Esophagus muscularis mucosa (tissue), 4 donors: ENCODE measurements at regions not wholly inside any gene's neighbourhood (a gene's known extent, or its start where the extent isn't known, plus 50 kb on each side); places are given as distances from the start of the nearest gene placed in this dataset.
"Not testable (repeated sequence)": the region's sequence is repeated elsewhere in the genome, so short reads cannot be mapped to it uniquely, and the experiment has no call there.

Experiments used
- DNase-seq: peaks from one replicate; pipeline ENCODE4 v3.0.0-alpha.2; 2017; ENCODE audit errors: extremely low spot score
- H3K27ac ChIP-seq, 4 donors: fragments of 200-600 bp; sonication (generic); replicated peaks in 1 of 4; 1 replicate in 3 of 4; 2 replicates in 1 of 4; pipeline ENCODE4 v1.5.1; 2016 to 2019; ENCODE audit warnings: mild to moderate bottlenecking in 1 of 4
- H3K27me3 ChIP-seq, 4 donors: fragments of 200-600 bp; sonication (generic); one replicate each; pipeline versions ENCODE4 v1.5.1 to v1.6.0; 2016 to 2019
- H3K36me3 ChIP-seq, 4 donors: fragments of 200-600 bp; sonication (generic); one replicate each; pipeline ENCODE4 v1.5.1; 2016 to 2019
- H3K4me1 ChIP-seq, 4 donors: fragments of 200-600 bp; sonication (generic); one replicate each; pipeline ENCODE4 v1.5.1; 2016 to 2019
- H3K4me3 ChIP-seq, 4 donors: fragments of 200-600 bp; sonication (generic); 1 replicate in 2 of 4; 2 replicates in 2 of 4; pipeline ENCODE4 v1.5.1; 2016 to 2019; ENCODE audit warnings: mild to moderate bottlenecking in 4 of 4, moderate library complexity in 1 of 4
- H3K9me3 ChIP-seq, 4 donors: fragments of 200-600 bp; sonication (generic); 1 replicate in 3 of 4; 2 replicates in 1 of 4; pipeline ENCODE4 v1.5.1; 2016 to 2019
- CTCF ChIP-seq, 3 experiments: fragments of 200-600 bp in 2 of 3; fragments of 450-650 bp in 1 of 3; sonication (generic) in 2 of 3; IDR thresholded peaks; one replicate each; pipeline ENCODE4 v1.5.1; 2017 to 2019; ENCODE audit warnings: antibody characterized with exemption in 3 of 3, mild to moderate bottlenecking in 2 of 3, moderate library complexity in 1 of 3
- EP300 ChIP-seq: sonication (generic); formaldehyde crosslinking; IDR thresholded peaks from one replicate; pipeline ENCODE4 v1.6.1; 2017; ENCODE audit warnings: antibody characterized with exemption
- POLR2A ChIP-seq: fragments of 450-650 bp; IDR thresholded peaks from one replicate; pipeline ENCODE4 v1.6.1; 2017; ENCODE audit warnings: antibody characterized with exemption, moderate library complexity, mild to moderate bottlenecking, low read depth
- POLR2AphosphoS5 ChIP-seq, 2 donors: sonication (generic); formaldehyde crosslinking; IDR thresholded peaks; one replicate each; pipeline ENCODE4 v1.6.1; 2017; ENCODE audit warnings: antibody characterized with exemption in 2 of 2
- WGBS: methylation state at CpG from one replicate; pipeline ENCODE4 v1.1.5; 2018; 5-methylcytosine and 5-hydroxymethylcytosine counted together
- intact Hi-C: fragments of 100-400 bp; cut with DNase I; formaldehyde crosslinking; loops from one replicate; pipeline ENCODE4 v1.15.1; 2023

GRCh38 chr5:40137223-40137622 lies 542.5 kb upstream of the PTGER4 start:
- no peak for TF ChIP-seq EP300
- TF ChIP-seq POLR2A, result no peak
- TF ChIP-seq POLR2AphosphoS5 (IDR thresholded peaks at IDR 0.05), result no peak
- no peak for TF ChIP-seq CTCF (IDR thresholded peaks at IDR 0.05)
- Histone ChIP-seq H3K4me3 (no peak overlapping the region), H3K27me3 (no peaks in the 10 kb centered on the region), H3K9me3 (no peaks in the 10 kb centered on the region), H3K4me1 (no peaks in the 10 kb centered on the region), H3K27ac (no peak overlapping the region), H3K36me3 (no peaks in the 10 kb centered on the region)
- intact Hi-C loops, result no loop called here
- WGBS, result 81% methylated on average over 1 of the region's 1 CpG
- DNase-seq, result no peak

- intact Hi-C loops, result no loop called here
Observed at GRCh38 chr5:40134883-40135520, 544.7 kb upstream of the PTGER4 start.

GRCh38 chr5:40124367-40124766 lies 555.3 kb upstream of the PTGER4 start:
- TF ChIP-seq CTCF (IDR thresholded peaks at IDR 0.05) (no peak), EP300 (no peak), POLR2AphosphoS5 (IDR thresholded peaks at IDR 0.05) (no peak), POLR2A (no peak)
- H3K27ac ChIP-seq, result no peak overlapping the region
- intact Hi-C loops, result no loop called here
- H3K4me1 ChIP-seq, result no peaks in the 10 kb centered on the region
- peaks cover 0 to 12% (median 6%) of the 10 kb centered on the region in 4 donors for H3K9me3 ChIP-seq
- 68% methylated on average over 2 of the region's 2 CpGs for WGBS
- no peak overlapping the region for H3K4me3 ChIP-seq
- H3K36me3 ChIP-seq, result no peaks in the 10 kb centered on the region
- DNase-seq, result no peak
- no peaks in the 10 kb centered on the region for H3K27me3 ChIP-seq

More at GRCh38 chr5:40134883-40135520, 544.7 kb upstream of the PTGER4 start:
- Histone ChIP-seq H3K27me3 (no peaks in the 10 kb centered on the region), H3K9me3 (no peaks in the 10 kb centered on the region), H3K27ac (no peak overlapping the region), H3K36me3 (no peaks in the 10 kb centered on the region), H3K4me3 (no peak overlapping the region), H3K4me1 (no peaks in the 10 kb centered on the region)
- 74% methylated on average over 3 of the region's 3 CpGs for WGBS
- no peak for DNase-seq
- TF ChIP-seq EP300 (no peak), POLR2A (no peak), POLR2AphosphoS5 (IDR thresholded peaks at IDR 0.05) (no peak), CTCF (IDR thresholded peaks at IDR 0.05) (no peak)

- Histone ChIP-seq H3K27me3 (no peaks in the 10 kb centered on the region), H3K4me1 (no peaks in the 10 kb centered on the region), H3K36me3 (no peaks in the 10 kb centered on the region), H3K4me3 (no peak overlapping the region), H3K27ac (no peak overlapping the region), H3K9me3 (peaks cover 0 to 12% (median 2%) of the 10 kb centered on the region in 4 donors)
- intact Hi-C loops, result no loop called here
- no peak for TF ChIP-seq CTCF (IDR thresholded peaks at IDR 0.05)
- TF ChIP-seq POLR2AphosphoS5 (IDR thresholded peaks at IDR 0.05), result no peak
- TF ChIP-seq POLR2A, result no peak
- TF ChIP-seq EP300, result no peak
- no peak for DNase-seq
- WGBS, result no CpG with 5 or more reads among the region's 1 CpG
Observed at GRCh38 chr5:40121236-40121635, 558.5 kb upstream of the PTGER4 start.

- no peak overlapping the region for H3K27ac ChIP-seq
- H3K4me3 ChIP-seq, result no peak overlapping the region
- DNase-seq, result no peak
- peaks cover 0 to 16% (median 11%) of the 10 kb centered on the region in 4 donors for H3K4me1 ChIP-seq
- TF ChIP-seq EP300 (no peak), POLR2AphosphoS5 (IDR thresholded peaks at IDR 0.05) (no peak), CTCF (IDR thresholded peaks at IDR 0.05) (no peak), POLR2A (no peak)
- H3K36me3 ChIP-seq, result no peaks in the 10 kb centered on the region
- intact Hi-C loops, result no loop called here
- no peaks in the 10 kb centered on the region for H3K9me3 ChIP-seq
- no peaks in the 10 kb centered on the region for H3K27me3 ChIP-seq
Observed at GRCh38 chr5:40112875-40113274, 566.8 kb upstream of the PTGER4 start.

- H3K4me3 ChIP-seq, intact Hi-C loops, H3K27ac ChIP-seq, H3K36me3 ChIP-seq, DNase-seq, H3K27me3 ChIP-seq, H3K9me3 ChIP-seq: not testable (repeated sequence)
- peaks cover 0 to 16% (median 11%) of the 10 kb centered on the region in 4 donors for H3K4me1 ChIP-seq
- WGBS, result 99% methylated on average over 4 of the region's 4 CpGs
Observed at GRCh38 chr5:40111036-40111435, 568.7 kb upstream of the PTGER4 start.

GRCh38 chr5:40108764-40109390 lies 570.8 kb upstream of the PTGER4 start:
- H3K4me3 ChIP-seq, DNase-seq, H3K27me3 ChIP-seq, H3K36me3 ChIP-seq, intact Hi-C loops, H3K27ac ChIP-seq, H3K9me3 ChIP-seq: not testable (repeated sequence)
- peaks cover 0 to 16% (median 11%) of the 10 kb centered on the region in 4 donors for H3K4me1 ChIP-seq
- WGBS, result 46% methylated on average over 3 of the region's 3 CpGs
